Smooth muscle cell (in vitro differentiated cells): ENCODE measurements at regions not wholly inside any gene's neighbourhood (a gene's known extent, or its start where the extent isn't known, plus 50 kb on each side); places are given as distances from the start of the nearest gene placed in this dataset.

Source experiments
- DNase-seq: peaks from one replicate; lab custom pipeline; 2025; ENCODE audit not compliant: unreplicated experiment; lab: John Stamatoyannopoulos, UW
- H2AFZ ChIP-seq: fragments of 200-600 bp; sonication (generic); 2 replicates; pipeline ENCODE4 v1.6.0; 2016; ENCODE audit warnings: antibody characterized with exemption, low read depth, mild to moderate bottlenecking
- H3F3A ChIP-seq: fragments of 200-600 bp; sonication (generic); 2 replicates; pipeline ENCODE4 v1.6.0; 2017; ENCODE audit warnings: antibody characterized with exemption, low read depth
- H3K27ac ChIP-seq: fragments of 200-600 bp; sonication (generic); 2 replicates; pipeline ENCODE4 v1.5.1; 2016; ENCODE audit warnings: low read depth, mild to moderate bottlenecking
- H3K27me3 ChIP-seq: fragments of 200-600 bp; sonication (generic); 2 replicates; pipeline ENCODE4 v1.6.1; 2016; ENCODE audit warnings: low read depth, mild to moderate bottlenecking
- H3K36me3 ChIP-seq: fragments of 200-600 bp; sonication (generic); 2 replicates; pipeline ENCODE4 v1.5.1; 2016; ENCODE audit warnings: low read depth
- H3K4me1 ChIP-seq: fragments of 200-600 bp; sonication (generic); 2 replicates; pipeline ENCODE4 v1.5.1; 2016; ENCODE audit warnings: low read depth
- H3K4me2 ChIP-seq: fragments of 200-600 bp; sonication (generic); 2 replicates; pipeline ENCODE4 v1.6.0; 2016; ENCODE audit warnings: mild to moderate bottlenecking
- H3K4me3 ChIP-seq: fragments of 200-600 bp; sonication (generic); 2 replicates; pipeline ENCODE4 v1.5.1; 2016; ENCODE audit warnings: mild to moderate bottlenecking
- H3K79me2 ChIP-seq: fragments of 200-600 bp; sonication (generic); 2 replicates; pipeline ENCODE4 v1.6.0; 2016; ENCODE audit warnings: low read depth, mild to moderate bottlenecking
- H3K9ac ChIP-seq: fragments of 200-600 bp; sonication (generic); 2 replicates; pipeline ENCODE4 v1.6.0; 2016; ENCODE audit warnings: low read depth
- H3K9me3 ChIP-seq: fragments of 200-600 bp; sonication (generic); replicated peaks from 2 replicates; pipeline ENCODE4 v1.5.1; 2016; ENCODE audit warnings: low read depth
- H4K20me1 ChIP-seq: fragments of 200-600 bp; sonication (generic); 2 replicates; pipeline ENCODE4 v1.6.0; 2016; ENCODE audit warnings: low read depth
- CTCF ChIP-seq: fragments of 200-600 bp; sonication (generic); IDR thresholded peaks from 2 replicates; pipeline ENCODE4 v1.5.1; 2017; ENCODE audit warnings: borderline replicate concordance, mild to moderate bottlenecking, antibody characterized with exemption; ENCODE audit not compliant: insufficient read depth, poor library complexity, severe bottlenecking
- WGBS: methylation state at CpG from one replicate; pipeline ENCODE4 v1.1.7; 2016; ENCODE audit warnings: low lambda C conversion rate; 5-methylcytosine and 5-hydroxymethylcytosine counted together

GRCh38 chr5:25099538-25099937 lies 454.8 kb upstream of the CDH10 start:
- no peak for DNase-seq
- H3K4me1 ChIP-seq: no peaks in the 10 kb centered on the region
- H3K4me2 ChIP-seq: no peak overlapping the region
- no peaks in the 10 kb centered on the region for H3K27me3 ChIP-seq
- H3F3A ChIP-seq: no peaks in the 10 kb centered on the region
- no peak overlapping the region for H2AFZ ChIP-seq
- 86% methylated on average over 3 of the region's 3 CpGs for WGBS
- no peak overlapping the region for H3K4me3 ChIP-seq
- H3K36me3 ChIP-seq: no peaks in the 10 kb centered on the region
- H3K9me3 ChIP-seq: no peaks in the 10 kb centered on the region
- H3K79me2 ChIP-seq: no peaks in the 10 kb centered on the region
- no peak for TF ChIP-seq CTCF
- no peaks in the 10 kb centered on the region for H4K20me1 ChIP-seq
- no peak overlapping the region for H3K9ac ChIP-seq
- H3K27ac ChIP-seq: no peak overlapping the region

GRCh38 chr5:25095261-25095660 lies 450.5 kb upstream of the CDH10 start:
- H3F3A ChIP-seq: no peaks in the 10 kb centered on the region
- H3K79me2 ChIP-seq: no peaks in the 10 kb centered on the region
- TF ChIP-seq CTCF: no peak
- no peaks in the 10 kb centered on the region for H3K9me3 ChIP-seq
- H3K27me3 ChIP-seq: no peaks in the 10 kb centered on the region
- H3K4me1 ChIP-seq: no peaks in the 10 kb centered on the region
- H3K9ac ChIP-seq: no peak overlapping the region
- no peak overlapping the region for H3K4me2 ChIP-seq
- no peak overlapping the region for H2AFZ ChIP-seq
- no peak overlapping the region for H3K27ac ChIP-seq
- no peaks in the 10 kb centered on the region for H3K36me3 ChIP-seq
- DNase-seq: no peak
- no peaks in the 10 kb centered on the region for H4K20me1 ChIP-seq
- H3K4me3 ChIP-seq: no peak overlapping the region
- WGBS: 93% methylated on average over 2 of the region's 2 CpGs

DNA sequence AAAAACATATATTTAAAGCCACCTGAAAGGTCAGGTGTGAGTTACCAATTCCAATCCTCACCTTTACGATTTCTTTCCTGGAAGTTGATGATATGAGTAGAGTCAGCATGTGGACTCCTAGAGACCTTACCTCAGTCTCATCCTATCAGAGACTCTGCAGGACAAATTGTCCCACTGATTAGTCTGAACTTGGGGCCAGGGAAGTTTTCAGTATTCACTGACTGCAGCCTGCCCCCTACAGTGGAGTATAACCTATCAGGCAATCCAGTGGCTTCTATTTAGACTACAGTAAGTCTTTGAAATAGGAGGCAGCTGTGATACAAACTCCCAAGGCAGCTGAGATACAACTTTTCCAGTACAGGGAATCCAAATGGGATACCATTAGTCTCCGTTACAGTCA lies 449.4 kb upstream of the CDH10 start:
- Histone ChIP-seq H3K4me3 (no peak overlapping the region), H3K27ac (no peak overlapping the region), H3K36me3 (no peaks in the 10 kb centered on the region), H3K4me1 (no peaks in the 10 kb centered on the region), H4K20me1 (no peaks in the 10 kb centered on the region), H3K27me3 (no peaks in the 10 kb centered on the region), H3K9ac (no peak overlapping the region), H2AFZ (no peak overlapping the region), H3K79me2 (no peaks in the 10 kb centered on the region), H3F3A (no peaks in the 10 kb centered on the region), H3K9me3 (no peaks in the 10 kb centered on the region), H3K4me2 (no peak overlapping the region)
- 94% methylated on average over 2 of the region's 2 CpGs for WGBS
- DNase-seq: no peak
- TF ChIP-seq CTCF: no peak

- WGBS: 80% methylated on average over 3 of the region's 3 CpGs
- TF ChIP-seq CTCF: no peak
- DNase-seq: no peak
- Histone ChIP-seq H3K27ac (no peak overlapping the region), H3K4me1 (no peaks in the 10 kb centered on the region), H3K36me3 (no peaks in the 10 kb centered on the region), H3K9me3 (no peaks in the 10 kb centered on the region), H3K9ac (no peak overlapping the region), H3K79me2 (no peaks in the 10 kb centered on the region), H3K27me3 (no peaks in the 10 kb centered on the region), H2AFZ (no peak overlapping the region), H3F3A (no peaks in the 10 kb centered on the region), H3K4me3 (no peak overlapping the region), H4K20me1 (no peaks in the 10 kb centered on the region), H3K4me2 (no peak overlapping the region)
These were observed 447.1 kb upstream of the CDH10 start for GRCh38 chr5:25091921-25092320.
